ENCODE measurements at regions not wholly inside any gene's neighbourhood (a gene's known extent, or its start where the extent isn't known, plus 50 kb on each side); places are given as distances from the start of the nearest gene placed in this dataset.

GRCh38 chr19:31120952-31121351, 228.3 kb downstream of the TSHZ3 start (continued):
- TF ChIP-seq ZNF331 (CRISPR knock-in tag; IDR thresholded peaks at IDR 0.05; ENCODE audit: low read depth) (no peak), NANOG (IDR thresholded peaks at IDR 0.05; ENCODE audit: borderline replicate concordance) (no peak), ETS1 (IDR thresholded peaks at IDR 0.05) (no peak), ZNF462 (CRISPR knock-in tag; IDR thresholded peaks at IDR 0.05) (no peak), STAT1 (IDR thresholded peaks at IDR 0.05; ENCODE audit: unreplicated experiment) (no peak)

GRCh38 chr19:31119951-31120690, 229.1 kb downstream of the TSHZ3 start:
- no peaks in the 10 kb centered on the region; the same call in 2 of the 3 replicates for H3K4me1 Mint-ChIP-seq
- peaks cover 4% of the 10 kb centered on the region for H3K27me3 Mint-ChIP-seq (ENCODE audit: insufficient read depth, low read depth, poor library complexity)
- Histone ChIP-seq H4K20me1 (replicated peaks; ENCODE audit: insufficient read depth) (no peaks in the 10 kb centered on the region), H3K27me3 (ENCODE audit: insufficient read depth) (no peaks in the 10 kb centered on the region), H3K27ac (ENCODE audit: low read depth) (no peak overlapping the region), H3K4me2 (no peak overlapping the region), H2AFZ (no peak overlapping the region), H3F3A (replicated peaks; ENCODE audit: low read depth) (no peaks in the 10 kb centered on the region), H3K4me1 (ENCODE audit: insufficient read depth) (no peaks in the 10 kb centered on the region), H3K79me2 (replicated peaks; ENCODE audit: insufficient read depth) (no peaks in the 10 kb centered on the region), H3K9me2 (ENCODE audit: insufficient read depth) (peaks cover 12% of the 10 kb centered on the region; the same call in 1 of the 2 replicates), H3K4me3 (no peak overlapping the region), H3K36me3 (ENCODE audit: insufficient read depth) (no peaks in the 10 kb centered on the region)
- no peak for ATAC-seq
- no peak overlapping the region for H3K27ac Mint-ChIP-seq
- H3K36me3 Mint-ChIP-seq (ENCODE audit: low read depth): no peaks in the 10 kb centered on the region
- no peak overlapping the region for H3K4me3 Mint-ChIP-seq
- TF ChIP-seq REST (IDR thresholded peaks at IDR 0.05; ENCODE audit: unreplicated experiment): no peak
- TF ChIP-seq ZNF331 (CRISPR knock-in tag; IDR thresholded peaks at IDR 0.05; ENCODE audit: low read depth): no peak
- TF ChIP-seq POLR2AphosphoS5 (IDR thresholded peaks at IDR 0.05; ENCODE audit: low read depth): no peak
- TF ChIP-seq NANOG (IDR thresholded peaks at IDR 0.05; ENCODE audit: borderline replicate concordance): no peak
- no peak for TF ChIP-seq JUNB (IDR thresholded peaks at IDR 0.05; ENCODE audit: unreplicated experiment)
- TF ChIP-seq STAT1 (IDR thresholded peaks at IDR 0.05; ENCODE audit: unreplicated experiment): no peak
- DNase-seq (ENCODE audit: low spot score): no peak
- H3K9me3 Mint-ChIP-seq: no peaks in the 10 kb centered on the region; the same call in 2 of the 3 replicates
